H1 (cell line): ENCODE measurements at regions not wholly inside any gene's neighbourhood (a gene's known extent, or its start where the extent isn't known, plus 50 kb on each side); places are given as distances from the start of the nearest gene placed in this dataset.

Experiments used
- CTCF ChIA-PET: fragments of 300-600 bp; sonication (Branson Sonifier 250); formaldehyde crosslinking; loops from one replicate; lab custom pipeline; 2021; ENCODE audit not compliant: partially characterized antibody; lab: Charles Lee
- POLR2A ChIA-PET: fragments of 300-600 bp; sonication (Branson Sonifier 250); formaldehyde crosslinking; loops from one replicate; lab custom pipeline; 2021; ENCODE audit warnings: inconsistent platforms; ENCODE audit not compliant: partially characterized antibody; lab: Charles Lee
- DNase-seq, 2 experiments: peaks; one replicate each; pipeline versions ENCODE4 v3.0.0 to v3.0.0-alpha.2; 2010 to 2022; ENCODE audit warnings: low spot score in 2 of 2, low read depth in 1 of 2, mixed read lengths in 1 of 2
- FAIRE-seq: peaks from 2 replicates; lab custom pipeline; 2011; peaks lifted over from hg19 to GRCh38; lab: Jason Lieb, UNC
- H2AFZ ChIP-seq: 2 replicates; pipeline ENCODE4 v1.8.1; 2012; ENCODE audit warnings: low read length, inconsistent platforms
- H2AK5ac ChIP-seq: 2 replicates; pipeline ENCODE4 v1.6.1; 2013; ENCODE audit warnings: low read depth, low read length
- H2BK120ac ChIP-seq: replicated peaks from 2 replicates; pipeline ENCODE3; 2013; ENCODE audit warnings: low read depth, low read length, inconsistent platforms
- H2BK12ac ChIP-seq: 2 replicates; pipeline ENCODE4 v1.6.1; 2013; ENCODE audit warnings: low read depth, low read length
- H2BK15ac ChIP-seq: 2 replicates; pipeline ENCODE4 v1.6.1; 2013; ENCODE audit warnings: low read length
- H2BK20ac ChIP-seq: 2 replicates; pipeline ENCODE4 v1.6.1; 2013; ENCODE audit warnings: low read length
- H2BK5ac ChIP-seq: 2 replicates; pipeline ENCODE4 v1.6.1; 2013; ENCODE audit warnings: low read depth, low read length
- H3K14ac ChIP-seq: 2 replicates; pipeline ENCODE4 v1.6.1; 2013; ENCODE audit warnings: inconsistent platforms; ENCODE audit not compliant: insufficient read length
- H3K18ac ChIP-seq: 2 replicates; pipeline ENCODE4 v1.6.1; 2013; ENCODE audit warnings: low read length; ENCODE audit errors: extremely low read depth
- H3K23ac ChIP-seq: 2 replicates; pipeline ENCODE4 v1.6.1; 2013; ENCODE audit warnings: inconsistent platforms; ENCODE audit not compliant: insufficient read length
- H3K23me2 ChIP-seq: 2 replicates; pipeline ENCODE4 v1.6.1; 2013; ENCODE audit warnings: low read depth, low read length
- H3K27ac ChIP-seq: 2 replicates; pipeline ENCODE4 v1.6.1; 2011; ENCODE audit warnings: low read depth, low read length, inconsistent platforms
- H3K27me3 ChIP-seq, 4 experiments: replicated peaks in 1 of 4; 1 replicate in 1 of 4; 2 replicates in 3 of 4; pipeline versions ENCODE4 v1.6.1 to v1.8.1; 2011 to 2013; ENCODE audit warnings: low read length in 3 of 4, mild to moderate bottlenecking in 3 of 4, inconsistent platforms in 2 of 4, mixed read lengths in 2 of 4, moderate library complexity in 1 of 4; ENCODE audit not compliant: control insufficient read depth in 3 of 4, insufficient read depth in 3 of 4; ENCODE audit errors: extremely low read depth in 1 of 4
- H3K36me3 ChIP-seq, 4 experiments: 2 replicates each; pipeline versions ENCODE4 v1.6.1 to v1.8.1; 2011 to 2013; ENCODE audit warnings: mild to moderate bottlenecking in 4 of 4, low read length in 3 of 4, moderate library complexity in 2 of 4, control low read depth in 1 of 4, inconsistent platforms in 1 of 4; ENCODE audit not compliant: insufficient read depth in 4 of 4, control insufficient read depth in 2 of 4
- H3K4ac ChIP-seq: replicated peaks from 2 replicates; pipeline ENCODE3; 2013; ENCODE audit warnings: low read length, low read depth, mixed read lengths, inconsistent platforms; ENCODE audit not compliant: insufficient read length
- H3K4me1 ChIP-seq, 4 experiments: replicated peaks in 1 of 4; 1 replicate in 1 of 4; 2 replicates in 3 of 4; pipeline versions ENCODE4 v1.6.1 to v1.8.1; 2011 to 2013; ENCODE audit warnings: low read length in 3 of 4, inconsistent platforms in 2 of 4, mixed read lengths in 1 of 4; ENCODE audit not compliant: insufficient read depth in 4 of 4, control insufficient read depth in 3 of 4
- H3K4me2 ChIP-seq, 2 experiments: 2 replicates each; pipeline versions ENCODE4 v1.6.1 to v1.8.1; 2011 to 2013; ENCODE audit warnings: low read depth in 2 of 2, low read length in 2 of 2, control low read depth in 1 of 2, inconsistent platforms in 1 of 2, mild to moderate bottlenecking in 1 of 2; ENCODE audit not compliant: insufficient read depth in 1 of 2
- H3K4me3 ChIP-seq, 4 experiments: fragments of 200-600, 300-600 bp in 1 of 4; sonication (generic), shearing (Covaris generic), sonication (Bioruptor Twin) in 1 of 4; 2 replicates each; pipeline versions ENCODE4 v1.5.1 to v1.8.1; 2011 to 2016; ENCODE audit warnings: low read length in 4 of 4, low read depth in 3 of 4, control low read depth in 2 of 4, inconsistent platforms in 2 of 4, mild to moderate bottlenecking in 2 of 4, mixed read lengths in 1 of 4, moderate library complexity in 1 of 4; ENCODE audit not compliant: insufficient read depth in 2 of 4; ENCODE audit errors: extremely low read depth in 1 of 4
- H3K56ac ChIP-seq: replicated peaks from 2 replicates; pipeline ENCODE3; 2013; ENCODE audit warnings: low read depth, mild to moderate bottlenecking, mixed read lengths, low read length, inconsistent platforms; ENCODE audit not compliant: insufficient read length
- H3K79me1 ChIP-seq: 2 replicates; pipeline ENCODE4 v1.6.1; 2013; ENCODE audit warnings: low read depth, low read length, control low read depth
- H3K79me2 ChIP-seq, 2 experiments: 2 replicates each; pipeline versions ENCODE4 v1.6.1 to v1.8.1; 2012 to 2013; ENCODE audit warnings: low read length in 2 of 2, mild to moderate bottlenecking in 2 of 2, inconsistent platforms in 1 of 2; ENCODE audit not compliant: insufficient read depth in 2 of 2, control insufficient read depth in 1 of 2
- H3K9ac ChIP-seq, 4 experiments: replicated peaks in 1 of 4; 1 replicate in 1 of 4; 2 replicates in 3 of 4; pipeline versions ENCODE4 v1.6.1 to v1.8.1; 2011 to 2013; ENCODE audit warnings: low read depth in 3 of 4, low read length in 3 of 4, control low read depth in 2 of 4, mild to moderate bottlenecking in 2 of 4, moderate library complexity in 2 of 4, inconsistent platforms in 1 of 4; ENCODE audit errors: extremely low read depth in 1 of 4
- H3K9me3 ChIP-seq, 2 experiments: 2 replicates each; pipeline versions ENCODE4 v1.6.1 to v1.8.1; 2012 to 2013; ENCODE audit warnings: mild to moderate bottlenecking in 2 of 2, moderate library complexity in 2 of 2, control low read depth in 1 of 2, inconsistent platforms in 1 of 2, low read depth in 1 of 2, low read length in 1 of 2, mixed read lengths in 1 of 2; ENCODE audit not compliant: insufficient read depth in 2 of 2
- H4K20me1 ChIP-seq, 2 experiments: replicated peaks in 1 of 2; 2 replicates each; pipeline versions ENCODE3 to v1.8.1; 2011 to 2013; ENCODE audit warnings: inconsistent platforms in 2 of 2, low read length in 2 of 2, mild to moderate bottlenecking in 1 of 2; ENCODE audit not compliant: insufficient read depth in 2 of 2, control insufficient read depth in 1 of 2
- H4K5ac ChIP-seq: 2 replicates; pipeline ENCODE4 v1.6.1; 2013; ENCODE audit warnings: low read length, low read depth, mixed read lengths, inconsistent platforms; ENCODE audit not compliant: insufficient read length
- H4K8ac ChIP-seq: 2 replicates; pipeline ENCODE4 v1.8.0; 2013; ENCODE audit warnings: mild to moderate bottlenecking, moderate library complexity, low read length, inconsistent platforms; ENCODE audit not compliant: insufficient read depth; ENCODE audit errors: extremely low read depth
- H4K91ac ChIP-seq: replicated peaks from 2 replicates; pipeline ENCODE3; 2013; ENCODE audit warnings: low read length, mixed read lengths, inconsistent platforms; ENCODE audit not compliant: insufficient read length
- ASH2L ChIP-seq: fragments of 200-600, 300-600 bp; sonication (generic); IDR thresholded peaks from one replicate; pipeline ENCODE4 v1.7.1; 2017; ENCODE audit warnings: low read length
- CBX8 ChIP-seq: fragments of 300-800, 300-1000 bp; sonication (generic); IDR thresholded peaks from 2 replicates; pipeline ENCODE4 v1.7.1; 2016; ENCODE audit warnings: low read depth, low read length, borderline replicate concordance
- EZH2 ChIP-seq: fragments of 200-600 bp; sonication (generic); IDR thresholded peaks from 2 replicates; pipeline ENCODE4 v1.7.1; 2012; ENCODE audit warnings: low read depth, mild to moderate bottlenecking, moderate library complexity, low read length, inconsistent platforms; ENCODE audit not compliant: severe bottlenecking
- GABPA ChIP-seq: IDR thresholded peaks from 2 replicates; pipeline ENCODE4 v1.6.1; 2011; ENCODE audit warnings: mild to moderate bottlenecking, low read length, moderate library complexity, borderline replicate concordance; ENCODE audit not compliant: insufficient read depth
- HDAC2 ChIP-seq, 2 experiments: fragments of 300-600 bp in 1 of 2; sonication (generic) in 1 of 2; IDR thresholded peaks; 2 replicates each; pipeline ENCODE4 v1.6.1; 2011 to 2012; ENCODE audit warnings: low read depth in 2 of 2, low read length in 2 of 2, mild to moderate bottlenecking in 2 of 2, moderate library complexity in 2 of 2, borderline replicate concordance in 1 of 2, inconsistent platforms in 1 of 2
- NANOG ChIP-seq: IDR thresholded peaks from 2 replicates; pipeline ENCODE4 v1.6.1; 2011; ENCODE audit warnings: low read length, low read depth, mild to moderate bottlenecking, inconsistent platforms; ENCODE audit not compliant: insufficient read depth, poor library complexity, severe bottlenecking
- POLR2A ChIP-seq, 2 experiments: IDR thresholded peaks; 1 replicate in 1 of 2; 2 replicates in 1 of 2; pipeline ENCODE4 v1.6.1; 2011; ENCODE audit warnings: low read depth in 2 of 2, low read length in 2 of 2, mild to moderate bottlenecking in 2 of 2; ENCODE audit errors: control extremely low read depth in 1 of 2
- RNF2 ChIP-seq: fragments of 200-900, 300-1000 bp; sonication (generic); IDR thresholded peaks from 2 replicates; pipeline ENCODE4 v1.7.1; 2016; ENCODE audit warnings: borderline replicate concordance, low read depth, mild to moderate bottlenecking, antibody characterized with exemption, low read length; ENCODE audit not compliant: poor library complexity, severe bottlenecking; ENCODE audit errors: missing control alignments
- SIX5 ChIP-seq: IDR thresholded peaks from 2 replicates; pipeline ENCODE4 v1.6.1; 2011; ENCODE audit warnings: mild to moderate bottlenecking, low read depth, low read length
- SP1 ChIP-seq: IDR thresholded peaks from 2 replicates; pipeline ENCODE4 v1.6.1; 2011; ENCODE audit warnings: low read depth, low read length
- TCF12 ChIP-seq: IDR thresholded peaks from 2 replicates; pipeline ENCODE4 v1.6.1; 2011; ENCODE audit warnings: low read depth, mild to moderate bottlenecking, low read length
- USF2 ChIP-seq: IDR thresholded peaks from 2 replicates; pipeline ENCODE4 v1.6.1; 2011; ENCODE audit warnings: low read length, improper control_type of control experiment
- WGBS, 2 experiments: shearing (Covaris generic) in 1 of 2; methylation state at CpG; one replicate each; pipeline versions ENCODE4 v1.1.6 to v1.1.7; 2013 to 2015; ENCODE audit warnings: low lambda C conversion rate in 2 of 2, mixed read lengths in 2 of 2, inconsistent platforms in 1 of 2, low coverage in 1 of 2, missing lambda C conversion rate in 1 of 2; ENCODE audit not compliant: insufficient replicate concordance in 2 of 2, insufficient coverage in 1 of 2, insufficient read length in 1 of 2; ENCODE audit errors: extremely low coverage in 1 of 2, missing lambda C conversion rate in 1 of 2; 5-methylcytosine and 5-hydroxymethylcytosine counted together

GRCh38 chr1:193841857-193842256 is 655.4 kb upstream of the B3GALT2 start:
- POLR2A ChIA-PET, result no interaction called here
- no peaks in the 10 kb centered on the region for H3K79me1 ChIP-seq
- no peak overlapping the region for H3K4me3 ChIP-seq
- no peak overlapping the region for H2BK15ac ChIP-seq
- no peaks in the 10 kb centered on the region for H3K4me1 ChIP-seq
- H2BK120ac ChIP-seq, result no peak overlapping the region
- H2AK5ac ChIP-seq, result no peak overlapping the region
- no peaks in the 10 kb centered on the region; a peak in 1 of 4 replicates for H3K9me3 ChIP-seq
- no peak overlapping the region for H3K4me2 ChIP-seq
- no peak overlapping the region for H4K91ac ChIP-seq
- H4K5ac ChIP-seq, result no peak overlapping the region
- H3K23me2 ChIP-seq, result no peaks in the 10 kb centered on the region
- CTCF ChIA-PET, result no interaction called here
- no peak overlapping the region for H3K9ac ChIP-seq
- H4K20me1 ChIP-seq, result no peaks in the 10 kb centered on the region
- no peak overlapping the region for H2BK5ac ChIP-seq
- no peak overlapping the region for H2AFZ ChIP-seq
- DNase-seq (no peak), FAIRE-seq (no peak)
- no peak overlapping the region for H2BK12ac ChIP-seq
- H3K4ac ChIP-seq, result no peak overlapping the region
- H3K56ac ChIP-seq, result no peak overlapping the region
- no peak overlapping the region for H3K27ac ChIP-seq
- H3K18ac ChIP-seq, result no peak overlapping the region
- H4K8ac ChIP-seq, result no peak overlapping the region
- H3K23ac ChIP-seq, result no peak overlapping the region
- no peak for TF ChIP-seq SP1
- no peak for TF ChIP-seq EZH2
- TF ChIP-seq NANOG, result no peak
- TF ChIP-seq HDAC2 (IDR thresholded peaks at IDR 0.05; ENCODE audit: borderline replicate concordance in 1 of 2, low read depth in 2 of 2, low read length in 2 of 2), result no peak
- TF ChIP-seq RNF2, result no peak
- no peak for TF ChIP-seq CBX8
- TF ChIP-seq USF2, result no peak
- no peak for TF ChIP-seq ASH2L
- TF ChIP-seq TCF12, result no peak
- no peak for TF ChIP-seq GABPA
- TF ChIP-seq POLR2A (IDR thresholded peaks at IDR 0.05; ENCODE audit: control extremely low read depth in 1 of 2, low read depth in 2 of 2, low read length in 2 of 2), result no peak
- no peak for TF ChIP-seq SIX5
- WGBS, 2 experiments, result no CpG with 5 or more reads among the region's 2 CpGs
- no peaks in the 10 kb centered on the region for H3K79me2 ChIP-seq
- H3K27me3 ChIP-seq, result no peaks in the 10 kb centered on the region
- no peaks in the 10 kb centered on the region for H3K36me3 ChIP-seq
- no peak overlapping the region for H3K14ac ChIP-seq
- no peak overlapping the region for H2BK20ac ChIP-seq
